GM18498 (cell line): ENCODE measurements at regions not wholly inside any gene's neighbourhood (a gene's known extent, or its start where the extent isn't known, plus 50 kb on each side); places are given as distances from the start of the nearest gene placed in this dataset.

Experiments used
- ATAC-seq: cut with Tn5 transposase; IDR thresholded peaks from one replicate; pipeline ENCODE4 v1.9.1; 2021; ENCODE audit warnings: mild to moderate bottlenecking, moderate library complexity; ENCODE audit not compliant: unreplicated experiment

DNA sequence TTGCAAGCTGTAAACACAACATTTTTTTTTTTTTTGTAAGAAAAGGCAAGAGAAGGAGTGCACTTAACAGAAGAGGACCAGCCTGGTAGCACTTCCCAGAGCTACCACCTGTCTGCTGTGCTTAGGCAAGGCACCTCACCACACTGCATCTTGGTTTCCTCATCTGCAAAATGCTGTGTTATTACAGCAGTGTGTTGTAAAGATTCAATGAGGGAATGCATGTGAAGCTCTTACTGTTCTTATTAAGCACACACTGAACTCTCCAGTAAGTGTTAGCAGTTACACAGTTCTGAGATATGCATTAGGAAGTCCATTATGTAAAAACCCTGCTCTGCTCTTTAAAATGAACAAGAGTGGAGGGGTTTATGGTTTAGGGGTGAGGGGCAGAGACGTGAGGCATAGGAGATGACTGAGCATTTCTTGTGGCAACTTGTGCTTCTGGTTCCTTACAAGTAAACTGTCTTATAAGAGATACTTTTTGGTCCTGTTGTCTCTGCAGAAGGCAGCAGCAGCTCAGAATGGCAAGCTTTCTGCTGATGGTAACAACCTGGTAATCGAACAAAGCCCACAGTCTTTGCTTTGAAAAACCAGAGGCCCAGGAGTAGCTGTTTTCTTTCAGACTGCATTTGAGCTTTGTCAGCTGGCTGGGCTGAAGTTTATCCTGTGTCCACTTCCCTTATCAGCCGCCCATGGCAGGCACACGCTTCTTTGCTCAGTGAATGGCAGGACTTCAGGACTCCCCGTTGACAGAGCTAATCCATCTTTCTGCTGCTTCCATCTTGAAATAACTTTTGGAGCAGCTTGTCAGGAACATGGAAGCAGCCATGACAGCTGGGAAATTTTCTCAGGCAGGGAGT, 98.8 kb upstream of the BMPER start:
- ATAC-seq, result no peak

DNA sequence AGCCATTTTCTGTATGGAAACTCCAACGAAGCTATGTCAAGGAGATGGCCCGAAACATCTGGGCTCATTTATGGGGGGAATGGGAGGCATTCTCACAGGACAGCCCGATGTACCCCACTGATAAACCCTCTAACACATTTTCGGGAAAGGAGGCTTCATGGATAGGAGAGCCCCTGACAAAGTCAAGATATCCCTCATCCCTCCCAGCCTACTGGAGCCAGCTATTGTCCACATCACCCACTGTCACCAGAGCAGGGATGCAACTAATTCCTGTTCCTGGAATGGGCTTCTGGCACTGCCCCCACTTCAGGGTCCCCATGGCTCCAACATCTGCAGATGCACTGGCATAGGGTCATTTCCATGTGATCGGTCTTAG, 98.2 kb upstream of the BMPER start:
- no peak for ATAC-seq

DNA sequence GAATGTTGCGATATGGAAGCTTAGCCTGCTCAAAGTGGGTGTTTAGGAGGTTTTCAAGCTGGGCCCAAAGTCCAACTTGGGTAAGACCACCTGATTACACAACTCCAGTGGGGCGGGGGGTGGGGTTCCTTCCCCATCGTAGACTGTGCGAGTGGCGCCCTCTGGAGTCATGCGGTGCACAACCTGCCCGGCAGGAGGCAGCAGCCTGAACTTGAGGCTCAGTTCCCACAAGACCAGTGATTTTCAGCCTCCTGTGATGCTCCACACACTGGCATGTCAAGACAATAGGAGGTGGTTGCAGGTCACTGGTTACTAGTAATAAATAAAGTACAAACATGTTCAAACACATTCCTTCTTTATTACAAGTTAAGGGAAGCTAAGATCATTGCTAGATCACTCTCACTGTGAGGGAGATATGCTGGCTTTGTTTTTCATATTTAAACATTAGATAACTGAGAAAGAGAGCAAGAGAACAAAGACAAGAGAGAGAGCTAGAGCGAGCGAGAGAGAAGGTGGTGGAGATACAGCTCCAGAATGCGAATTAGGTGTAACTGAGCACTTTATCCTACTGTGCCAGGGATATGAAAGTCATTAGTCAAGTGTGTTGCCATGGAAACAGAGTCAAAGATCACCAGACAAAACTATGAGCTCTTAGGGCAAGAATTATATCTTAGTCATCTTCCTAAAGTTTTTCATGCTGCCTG, 97.4 kb upstream of the BMPER start:
- peak; percentile 52 for ATAC-seq

DNA sequence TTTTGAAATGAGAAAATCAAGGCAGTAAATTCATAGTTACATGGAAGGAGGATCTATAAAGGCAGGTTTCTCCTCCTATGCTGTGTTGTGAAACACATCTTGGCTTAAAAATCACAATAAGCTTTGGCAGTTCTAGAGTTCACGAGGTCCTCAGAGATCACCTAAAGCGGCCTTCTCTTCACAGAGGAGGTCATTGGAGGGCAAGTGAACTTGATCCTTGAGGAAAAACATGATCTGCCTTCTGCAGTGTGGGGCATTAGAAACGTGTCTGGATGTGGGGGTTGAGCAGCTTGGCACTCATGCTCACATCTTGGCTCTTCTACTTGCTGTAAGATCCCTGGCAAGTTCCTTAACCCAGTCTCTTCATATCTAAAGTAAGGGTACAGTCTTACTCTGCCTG, 96.1 kb upstream of the BMPER start:
- ATAC-seq, result no peak

DNA sequence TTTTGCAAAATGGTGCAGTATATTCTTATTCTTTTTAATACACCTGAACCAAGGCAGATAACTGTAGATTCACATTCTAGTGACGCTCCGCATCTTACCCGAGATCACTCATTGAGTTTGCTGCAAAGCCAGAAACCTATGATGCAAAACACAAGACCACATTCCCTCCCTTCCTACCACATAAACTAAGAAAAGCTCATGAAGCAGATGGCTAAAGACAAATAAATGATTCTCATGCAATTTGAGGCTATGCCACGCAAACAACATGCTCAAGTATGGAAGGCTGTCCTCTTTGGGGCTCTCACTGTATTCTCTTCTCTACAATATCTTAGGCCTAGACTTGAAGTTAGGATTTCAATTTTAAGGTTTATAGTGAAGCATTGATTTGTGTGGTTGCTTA, 95.0 kb upstream of the BMPER start:
- no peak for ATAC-seq

DNA sequence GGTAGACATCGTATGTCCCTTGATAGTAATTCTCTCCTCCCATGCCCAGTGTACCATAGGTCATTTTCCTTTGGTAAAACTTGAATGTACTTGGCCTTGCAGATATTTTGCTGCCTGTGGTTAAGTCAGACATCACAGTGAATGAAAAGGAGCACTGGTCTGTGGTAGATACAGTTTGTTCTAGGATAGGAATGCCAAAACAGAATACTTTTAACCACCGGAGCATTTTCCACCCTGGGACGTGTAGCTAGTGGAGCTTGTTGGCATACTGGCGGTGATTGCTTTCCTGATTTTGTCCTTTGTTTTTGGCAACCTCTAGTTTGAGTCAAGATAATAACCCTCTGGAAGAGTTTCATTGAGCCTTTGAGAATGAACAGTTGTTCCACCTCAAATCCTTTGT, 92.0 kb upstream of the BMPER start:
- ATAC-seq, result no peak

DNA sequence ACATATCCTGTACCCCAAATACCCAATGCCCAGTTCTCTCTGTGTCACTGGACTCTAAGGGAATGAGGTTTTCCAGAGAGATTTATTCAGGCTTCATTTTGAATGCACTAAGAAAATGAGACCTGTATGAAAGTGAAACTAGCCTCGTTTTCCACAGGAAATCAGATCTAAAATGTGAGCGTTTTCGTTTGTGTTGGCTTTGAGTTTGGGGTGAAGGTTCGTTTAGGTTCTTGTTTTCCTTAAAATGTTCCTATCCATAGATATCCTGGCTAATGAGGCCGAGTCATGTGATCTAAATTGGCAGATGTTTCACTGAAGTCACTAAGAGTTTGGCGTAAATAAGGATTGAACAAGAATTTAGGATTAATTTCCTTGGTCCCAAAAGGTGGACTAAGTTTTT, 90.9 kb upstream of the BMPER start:
- no peak for ATAC-seq

DNA sequence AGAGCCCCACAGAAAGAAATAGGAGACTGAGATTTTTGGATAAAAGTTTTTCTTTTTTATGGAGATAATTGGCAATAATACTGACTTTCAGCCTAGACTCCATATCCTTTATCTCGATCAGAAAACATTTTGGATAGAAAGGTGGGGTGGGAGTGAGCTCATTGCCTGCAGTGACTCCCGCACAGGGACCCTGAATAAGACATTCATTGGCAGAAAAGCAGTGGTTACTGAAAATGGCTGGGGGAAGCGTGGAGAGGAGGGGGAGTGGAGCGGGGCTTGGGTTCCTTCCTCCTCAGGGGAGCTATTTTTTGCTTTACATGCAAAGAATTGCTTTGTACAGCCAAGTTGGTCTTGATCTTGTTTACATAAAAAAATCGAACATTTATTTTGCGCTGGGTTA, 90.4 kb upstream of the BMPER start:
- no peak for ATAC-seq

DNA sequence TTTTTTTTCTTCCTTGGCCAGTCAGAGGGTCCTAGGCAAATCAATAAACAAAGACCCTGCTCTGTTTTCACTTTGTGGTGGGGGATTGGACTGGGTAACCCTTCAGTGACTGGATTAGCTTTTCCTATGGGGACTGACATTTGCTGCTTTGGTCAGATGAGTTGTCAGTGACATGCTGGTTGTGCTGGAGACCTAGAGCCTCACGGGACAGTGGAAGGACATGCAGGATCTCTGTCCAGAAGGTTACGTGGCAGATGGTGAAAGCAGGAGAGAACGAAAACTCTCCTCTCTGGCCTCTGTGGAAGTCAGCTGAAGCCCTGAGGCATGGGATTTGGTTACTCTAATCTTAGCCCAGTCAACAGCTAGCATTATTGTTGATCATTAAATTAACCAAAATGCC, 90.0 kb upstream of the BMPER start:
- ATAC-seq, result no peak

DNA sequence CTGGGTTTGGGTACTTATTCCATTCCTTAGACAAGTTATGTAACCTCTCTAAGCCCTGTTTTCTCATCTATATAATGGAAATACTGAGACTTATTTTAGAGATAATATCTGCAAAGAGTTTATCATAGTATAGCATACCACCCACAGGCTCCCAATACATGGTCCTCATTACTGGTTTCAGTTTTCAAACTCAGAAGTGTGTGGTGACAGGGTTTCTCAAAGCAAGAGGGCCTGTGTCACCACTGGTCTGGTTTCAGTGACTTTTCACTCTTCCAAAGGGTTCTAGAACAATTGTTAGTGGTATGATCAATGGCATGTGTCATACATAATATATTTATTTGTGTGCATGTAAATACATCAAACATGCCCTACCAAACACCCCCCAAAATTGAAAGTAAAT, 89.2 kb upstream of the BMPER start:
- no peak for ATAC-seq

DNA sequence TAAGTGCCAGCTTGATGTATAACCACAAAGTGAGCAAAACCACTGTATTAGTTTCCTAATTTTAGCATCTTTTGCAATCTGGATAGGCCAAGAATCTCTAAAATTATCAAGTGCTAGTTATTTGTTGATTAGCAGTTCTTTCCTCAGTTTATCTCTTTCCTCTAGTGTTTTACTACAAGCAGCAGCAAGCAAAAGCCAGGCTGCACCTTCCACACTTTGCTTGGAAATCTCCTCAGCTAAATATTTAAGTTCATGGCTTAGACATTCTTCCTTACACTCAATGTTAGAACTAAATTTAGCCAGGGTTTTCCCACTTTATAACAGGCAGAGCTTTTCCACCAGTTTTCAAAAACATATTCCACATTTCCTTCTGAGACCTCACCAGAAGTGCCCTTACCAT, 85.7 kb upstream of the BMPER start:
- ATAC-seq, result no peak

DNA sequence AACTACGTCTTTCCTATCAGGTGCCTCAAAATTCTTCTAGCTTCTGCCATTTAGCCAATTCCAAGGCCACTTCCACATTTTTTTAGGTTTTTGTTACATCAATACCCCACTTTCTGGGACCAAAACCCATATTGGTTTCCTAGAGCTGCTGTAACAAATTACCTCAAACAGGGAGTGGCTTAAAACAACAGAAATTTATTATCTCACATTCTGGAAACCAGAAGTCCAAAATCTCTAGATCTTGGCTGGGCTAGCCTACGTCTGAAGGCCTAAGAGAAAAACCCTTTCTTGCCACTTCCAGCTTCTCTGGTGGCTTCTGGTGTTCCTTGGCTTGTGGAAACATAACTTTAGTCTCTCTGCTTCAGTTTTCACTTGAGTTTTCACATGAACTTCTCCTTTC, 85.1 kb upstream of the BMPER start:
- ATAC-seq, result no peak

DNA sequence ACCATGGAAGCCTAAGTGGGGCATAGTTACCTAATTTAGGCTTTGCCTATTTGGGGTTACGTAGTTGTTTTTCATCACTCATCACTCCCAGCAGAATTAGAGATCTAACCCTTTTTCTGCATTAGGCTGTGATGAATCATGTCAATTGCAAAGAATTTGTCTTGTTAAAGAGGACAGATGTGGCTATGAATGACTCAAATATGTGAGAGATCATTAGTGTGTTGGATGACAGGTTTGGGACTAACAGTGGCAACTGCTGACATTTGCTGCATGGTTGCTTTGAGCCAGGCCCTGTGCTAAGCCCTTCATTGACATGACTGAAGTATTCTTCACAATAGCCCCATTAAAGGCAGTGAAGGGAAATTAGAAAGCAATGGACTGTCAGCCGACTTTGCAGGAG, 83.4 kb upstream of the BMPER start:
- no peak for ATAC-seq

DNA sequence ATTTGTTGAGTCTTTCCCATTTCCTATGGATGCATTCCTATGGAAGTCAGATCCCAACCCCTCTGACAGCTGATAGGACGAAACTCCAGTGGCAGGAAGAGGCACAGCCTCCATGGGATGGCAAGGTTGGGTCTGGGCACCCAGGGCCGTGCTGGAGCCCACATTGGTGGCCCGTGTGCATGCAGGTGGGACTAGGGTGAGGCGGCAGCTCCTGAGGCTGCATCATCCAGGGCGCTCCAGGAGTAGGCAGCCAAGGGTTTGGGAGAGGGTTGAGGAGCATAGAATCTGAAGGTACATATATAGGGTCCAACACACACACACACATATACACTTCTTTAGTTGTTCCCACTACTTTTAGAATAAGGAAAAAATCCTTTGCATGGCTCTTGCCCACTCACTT, 81.4 kb upstream of the BMPER start:
- no peak for ATAC-seq

DNA sequence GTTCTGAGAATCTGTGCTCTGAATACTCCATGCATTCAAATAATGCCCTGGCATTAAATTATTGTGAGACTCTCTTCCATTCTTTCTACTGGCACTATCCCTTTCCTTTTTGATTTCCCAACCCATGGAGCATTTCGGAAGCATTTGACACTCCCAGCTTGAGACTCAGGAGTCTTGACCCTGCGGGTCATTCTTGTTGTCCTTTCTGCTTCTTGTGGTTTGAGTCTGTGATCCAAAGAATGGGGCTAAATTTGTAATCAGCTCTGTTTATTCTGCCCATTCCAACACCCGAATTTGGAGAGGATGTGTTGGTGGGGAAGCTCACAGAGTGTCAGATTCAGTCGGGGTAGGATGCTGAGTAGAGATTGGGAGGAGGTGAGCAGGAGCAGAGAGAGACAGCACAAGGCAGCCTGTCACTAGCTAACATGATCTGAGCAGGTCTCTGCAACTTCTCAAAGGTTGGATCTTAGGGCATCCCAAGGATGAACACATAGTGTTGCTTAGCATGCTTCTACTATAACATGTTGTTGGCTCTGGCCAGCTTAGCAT, 80.4 kb upstream of the BMPER start:
- ATAC-seq, result no peak

DNA sequence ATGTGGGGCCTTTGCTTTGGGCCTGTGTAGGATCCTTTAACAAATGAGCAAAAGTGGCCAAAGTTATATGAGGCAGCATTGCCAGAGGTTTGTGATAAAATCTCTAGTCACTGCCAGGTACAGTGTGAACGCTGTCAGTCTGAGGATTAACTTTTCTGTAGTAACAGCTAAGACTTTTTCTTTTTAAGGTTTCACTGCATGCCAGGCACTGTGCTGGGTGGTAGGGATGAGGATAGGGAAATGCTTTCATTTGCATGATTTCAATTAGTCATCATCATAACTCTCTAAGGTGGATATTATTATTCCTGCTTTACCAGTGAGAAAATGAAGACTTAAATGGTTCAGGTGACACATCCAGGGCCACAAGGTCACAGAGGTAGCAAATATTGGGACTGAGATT, 79.7 kb upstream of the BMPER start:
- ATAC-seq, result no peak

DNA sequence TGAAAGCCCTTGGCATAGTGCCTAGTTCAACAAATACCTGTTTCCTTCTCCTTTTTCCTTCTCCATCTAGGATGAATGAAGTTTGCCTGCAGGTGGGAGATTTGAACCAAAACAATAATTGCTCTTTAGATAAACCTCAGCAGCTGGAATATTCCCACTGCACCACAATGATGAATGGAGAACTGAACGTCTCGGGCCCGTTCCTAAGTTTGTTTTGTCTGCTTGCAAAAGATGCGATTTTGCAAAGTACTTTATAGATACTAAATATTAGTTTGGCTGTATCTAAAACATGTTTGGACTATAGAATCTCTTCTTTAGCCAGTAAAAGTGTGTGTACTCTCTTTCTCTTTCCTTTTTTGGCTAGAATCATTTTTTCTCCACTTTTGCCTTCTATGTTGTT, 75.8 kb upstream of the BMPER start:
- no peak for ATAC-seq

DNA sequence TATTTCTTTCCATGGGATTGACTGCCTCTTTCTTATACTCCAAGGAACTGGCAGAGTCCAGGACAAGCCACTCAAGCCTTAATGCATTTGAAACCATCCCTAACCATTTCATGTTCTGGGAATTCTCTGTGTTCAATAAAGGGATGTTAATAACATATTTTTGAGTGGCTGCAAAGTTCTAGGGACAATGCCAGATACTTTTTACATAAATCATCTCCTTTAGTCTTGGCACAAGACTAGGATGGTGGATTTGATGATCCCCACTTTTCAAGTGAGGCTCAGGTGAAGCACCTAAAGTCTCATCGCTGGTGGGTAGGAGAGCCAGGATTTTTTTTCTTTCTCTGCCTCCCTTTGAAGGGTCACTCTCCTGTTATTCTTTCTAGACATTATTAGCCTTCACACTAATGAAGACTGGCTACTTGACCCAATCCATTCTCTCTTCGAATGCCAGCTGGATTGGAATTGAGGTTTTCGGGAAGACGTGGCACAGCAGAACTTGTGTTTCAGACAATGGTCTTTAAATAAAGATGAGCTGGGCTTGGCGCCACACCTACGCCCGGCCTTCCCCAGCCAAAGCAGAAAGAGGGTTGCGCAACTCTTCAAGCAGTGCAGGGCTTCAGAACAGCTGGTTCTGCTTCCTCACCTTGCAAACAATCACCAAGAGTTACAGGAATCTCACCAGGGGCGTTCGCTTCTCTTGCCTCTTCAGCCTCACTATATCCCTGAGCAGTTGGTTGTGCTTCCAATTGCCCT, 73.8 kb upstream of the BMPER start:
- no peak for ATAC-seq

DNA sequence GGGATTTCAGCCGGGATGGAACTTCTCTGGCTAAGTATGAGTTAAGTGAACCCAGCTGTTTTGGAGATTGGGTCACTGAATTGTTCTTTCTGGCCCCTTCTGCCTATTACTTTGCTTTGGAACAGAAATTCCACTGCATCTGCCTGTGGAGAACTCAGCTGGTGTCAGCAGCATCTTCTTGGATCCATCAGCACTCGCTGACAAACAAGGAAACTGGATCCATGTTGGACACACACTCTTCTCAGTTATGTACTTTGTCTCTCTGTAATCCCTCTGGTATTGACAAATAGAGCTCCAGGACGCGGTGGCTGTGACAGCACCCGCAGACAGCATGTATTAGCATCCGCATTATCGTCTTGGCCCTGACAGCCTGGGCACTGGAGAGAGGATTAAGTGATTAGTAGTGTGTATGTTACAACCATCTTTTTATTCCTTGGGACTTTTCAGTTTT, 73.0 kb upstream of the BMPER start:
- no peak for ATAC-seq

DNA sequence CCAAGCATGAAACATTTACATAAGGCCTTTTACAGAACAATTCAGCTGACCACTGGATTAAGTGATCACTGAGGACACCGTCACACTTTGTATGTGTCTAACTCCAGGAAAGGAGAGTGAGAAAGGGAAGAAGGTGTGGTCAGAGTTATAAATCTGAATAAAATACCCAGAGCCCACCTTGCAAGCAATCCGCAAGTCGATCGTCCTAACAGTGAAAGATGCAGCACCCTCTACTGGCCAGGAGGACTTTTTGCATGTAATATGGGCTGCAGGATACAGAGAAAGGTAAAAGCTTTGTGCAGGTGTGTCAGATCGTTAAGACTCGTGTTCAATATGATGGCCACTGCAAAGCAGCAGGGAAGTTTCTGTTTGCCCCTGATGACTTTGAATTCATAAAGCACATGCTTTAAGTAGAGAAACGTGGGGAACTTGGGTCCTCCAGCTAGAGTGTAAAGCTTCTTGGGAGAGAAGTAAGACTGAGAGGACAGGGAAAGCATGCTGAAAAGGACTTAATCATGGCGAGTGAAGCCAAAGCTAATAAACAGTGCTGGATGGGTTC, 68.5 kb upstream of the BMPER start:
- ATAC-seq, result no peak

DNA sequence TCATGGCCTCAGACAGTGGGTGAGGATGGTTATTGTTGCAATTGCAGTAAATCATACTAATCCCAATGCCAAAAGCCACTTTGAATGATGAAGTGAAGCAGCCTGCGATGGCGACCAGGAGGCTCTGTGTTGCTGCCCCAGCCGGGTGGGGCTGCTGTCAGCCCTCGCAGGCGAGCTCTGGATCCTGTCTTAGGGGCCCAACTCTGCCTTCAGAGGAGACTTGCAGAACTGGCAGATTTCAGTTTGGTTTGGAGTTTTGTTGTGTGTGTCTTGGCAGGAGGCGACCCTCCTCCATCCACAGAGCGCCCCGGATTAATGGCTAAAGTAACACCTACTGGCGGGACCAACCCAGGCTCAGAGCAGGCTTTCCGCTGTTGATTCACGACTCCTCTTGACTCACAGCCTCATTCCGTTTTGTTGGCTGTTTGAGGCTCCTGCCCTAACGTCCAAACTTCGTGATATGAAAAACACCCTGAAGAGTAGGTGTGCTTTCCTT, 67.9 kb upstream of the BMPER start:
- ATAC-seq, result no peak
